Epithelial cell of proximal tubule (primary cell): ENCODE measurements at regions not wholly inside any gene's neighbourhood (a gene's known extent, or its start where the extent isn't known, plus 50 kb on each side); places are given as distances from the start of the nearest gene placed in this dataset.

Experiments
- DNase-seq: peaks from one replicate; pipeline ENCODE4 v3.0.0-alpha.2; 2011; ENCODE audit warnings: low read depth
- H3K4me3 ChIP-seq: 2 replicates; pipeline ENCODE4 v1.5.1; 2011; ENCODE audit warnings: low read depth, mild to moderate bottlenecking, low read length
- CTCF ChIP-seq: conservative IDR thresholded peaks from 2 replicates; pipeline ENCODE4 v1.5.1; 2012; ENCODE audit warnings: low read depth, mild to moderate bottlenecking, low read length

- DNase-seq: no peak
- H3K4me3 ChIP-seq: no peak overlapping the region
- TF ChIP-seq CTCF: no peak
Observed at GRCh38 chr12:85656561-85656960, 179.6 kb downstream of the RASSF9 start.

GRCh38 chr12:85657251-85657650, 179.0 kb downstream of the RASSF9 start:
- no peak for TF ChIP-seq CTCF
- no peak for DNase-seq
- no peak overlapping the region for H3K4me3 ChIP-seq

GRCh38 chr12:85657836-85658630, 178.2 kb downstream of the RASSF9 start:
- no peak for TF ChIP-seq CTCF
- DNase-seq: no peak
- no peak overlapping the region for H3K4me3 ChIP-seq

GRCh38 chr12:85659754-85660530, 176.3 kb downstream of the RASSF9 start:
- H3K4me3 ChIP-seq: no peak overlapping the region
- no peak for TF ChIP-seq CTCF
- DNase-seq: no peak

- TF ChIP-seq CTCF: no peak
- no peak for DNase-seq
- H3K4me3 ChIP-seq: no peak overlapping the region
Observed at GRCh38 chr12:85661461-85662206, 174.6 kb downstream of the RASSF9 start.

- DNase-seq: no peak
- no peak for TF ChIP-seq CTCF
- H3K4me3 ChIP-seq: no peak overlapping the region
Observed at GRCh38 chr12:85662207-85662602, 174.0 kb downstream of the RASSF9 start.
